GM23338 (cell line): ENCODE measurements at regions not wholly inside any gene's neighbourhood (a gene's known extent, or its start where the extent isn't known, plus 50 kb on each side); places are given as distances from the start of the nearest gene placed in this dataset.

ENCODE experiments used
- ATAC-seq: fragments of 200-7000 bp; cut with Tn5 transposase; 3 replicates; pipeline ENCODE4 v1.9.1; 2020
- DNase-seq: peaks from one replicate; pipeline ENCODE4 v3.0.0-alpha.2; 2015; ENCODE audit warnings: low spot score
- H2AFZ ChIP-seq: fragments of 200-600 bp; sonication (generic); 2 replicates; pipeline ENCODE4 v1.8.0; 2016; ENCODE audit warnings: antibody characterized with exemption, mild to moderate bottlenecking, moderate library complexity
- H3F3A ChIP-seq: fragments of 200-600 bp; sonication (generic); replicated peaks from 2 replicates; pipeline ENCODE4 v1.8.0; 2017; ENCODE audit warnings: antibody characterized with exemption, mixed run types, low read depth
- H3K27ac ChIP-seq: fragments of 200-600 bp; sonication (generic); 2 replicates; pipeline ENCODE4 v1.6.1; 2016; ENCODE audit warnings: low read depth
- H3K27me3 ChIP-seq: fragments of 200-600 bp; sonication (generic); 2 replicates; pipeline ENCODE4 v1.8.0; 2016; ENCODE audit warnings: mild to moderate bottlenecking, mixed run types, moderate library complexity; ENCODE audit not compliant: insufficient read depth
- H3K36me3 ChIP-seq: fragments of 200-600 bp; sonication (generic); 2 replicates; pipeline ENCODE4 v1.8.0; 2016; ENCODE audit warnings: mild to moderate bottlenecking; ENCODE audit not compliant: insufficient read depth
- H3K4me1 ChIP-seq: fragments of 200-600 bp; sonication (generic); 2 replicates; pipeline ENCODE4 v1.8.0; 2016; ENCODE audit warnings: mild to moderate bottlenecking, moderate library complexity; ENCODE audit not compliant: insufficient read depth
- H3K4me2 ChIP-seq: fragments of 200-600 bp; sonication (generic); 2 replicates; pipeline ENCODE4 v1.7.1; 2017; ENCODE audit warnings: mixed run types
- H3K4me3 ChIP-seq: fragments of 200-600 bp; sonication (generic); 2 replicates; pipeline ENCODE4 v1.6.1; 2016; ENCODE audit warnings: mixed run types
- H3K79me2 ChIP-seq: fragments of 200-600 bp; sonication (generic); replicated peaks from 2 replicates; pipeline ENCODE4 v1.8.0; 2017; ENCODE audit warnings: mild to moderate bottlenecking; ENCODE audit not compliant: insufficient read depth
- H3K9me2 ChIP-seq: fragments of 200-600 bp; sonication (generic); 2 replicates; pipeline ENCODE4 v1.8.0; 2017; ENCODE audit not compliant: insufficient read depth
- H4K20me1 ChIP-seq: fragments of 200-600 bp; sonication (generic); replicated peaks from 2 replicates; pipeline ENCODE4 v1.8.0; 2017; ENCODE audit warnings: mild to moderate bottlenecking; ENCODE audit not compliant: insufficient read depth
- H3K27ac Mint-ChIP-seq: 2 replicates; pipeline ENCODE4 v1.8.0; 2020; ENCODE audit warnings: inconsistent platforms, mild to moderate bottlenecking, moderate library complexity, mixed read lengths
- H3K27me3 Mint-ChIP-seq: 3 replicates; pipeline ENCODE4 v1.8.0; 2022; ENCODE audit warnings: low read depth, mild to moderate bottlenecking, moderate library complexity, mixed read lengths, inconsistent platforms; ENCODE audit not compliant: insufficient read depth, poor library complexity
- H3K36me3 Mint-ChIP-seq: 3 replicates; pipeline ENCODE4 v1.8.0; 2021; ENCODE audit warnings: low read depth, mild to moderate bottlenecking, inconsistent platforms, moderate library complexity, mixed read lengths
- H3K4me1 Mint-ChIP-seq: 3 replicates; pipeline ENCODE4 v1.8.0; 2020; ENCODE audit warnings: mild to moderate bottlenecking, inconsistent platforms, mixed read lengths
- H3K4me3 Mint-ChIP-seq: 3 replicates; pipeline ENCODE4 v1.8.0; 2021; ENCODE audit warnings: moderate library complexity, mild to moderate bottlenecking, inconsistent platforms, mixed read lengths
- H3K9me3 Mint-ChIP-seq: 3 replicates; pipeline ENCODE4 v1.8.0; 2020; ENCODE audit warnings: moderate library complexity, mild to moderate bottlenecking, inconsistent platforms, mixed read lengths
- CTCF ChIP-seq, 2 experiments: fragments of 200-600 bp in 1 of 2; sonication (generic) in 1 of 2; conservative IDR thresholded peaks; 2 replicates each; pipeline versions ENCODE4 v1.5.1 to v1.6.1; 2016 to 2017; ENCODE audit warnings: antibody characterized with exemption in 2 of 2, low read depth in 2 of 2, mild to moderate bottlenecking in 2 of 2, moderate library complexity in 1 of 2
- EZH2 ChIP-seq: fragments of 200-600 bp; sonication (generic); IDR thresholded peaks from one replicate; pipeline ENCODE4 v1.8.0; 2017; ENCODE audit warnings: antibody characterized with exemption, mild to moderate bottlenecking, low read depth; ENCODE audit not compliant: unreplicated experiment
- JUNB ChIP-seq: IDR thresholded peaks from one replicate; pipeline ENCODE4 v1.6.1; 2016; ENCODE audit warnings: antibody characterized with exemption; ENCODE audit not compliant: unreplicated experiment
- NANOG ChIP-seq: IDR thresholded peaks from 2 replicates; pipeline ENCODE4 v1.6.1; 2016; ENCODE audit warnings: antibody characterized with exemption, borderline replicate concordance
- POLR2AphosphoS5 ChIP-seq: IDR thresholded peaks from 2 replicates; pipeline ENCODE4 v1.6.1; 2016; ENCODE audit warnings: antibody characterized with exemption, low read depth
- ZNF114 ChIP-seq: fragments of 250-450 bp; sonication (Bioruptor Pico); IDR thresholded peaks from 2 replicates; pipeline ENCODE4 v1.5.0; 2020; ENCODE audit warnings: mild to moderate bottlenecking, moderate library complexity
- ZNF331 ChIP-seq: fragments of 250-450 bp; sonication (Bioruptor Pico); IDR thresholded peaks from 2 replicates; pipeline ENCODE4 v1.5.0; 2020; ENCODE audit warnings: low read depth, mild to moderate bottlenecking, moderate library complexity
- ZNF462 ChIP-seq: fragments of 250-450 bp; sonication (Bioruptor Pico); IDR thresholded peaks from 2 replicates; pipeline ENCODE4 v1.5.0; 2020; ENCODE audit warnings: mild to moderate bottlenecking, moderate library complexity
- TF ChIP-seq, protein P1 (sequence below): IDR thresholded peaks from one replicate; pipeline ENCODE4 v1.6.1; 2018; ENCODE audit warnings: antibody characterized with exemption; ENCODE audit not compliant: unreplicated experiment
- TF ChIP-seq, protein P2 (sequence below): IDR thresholded peaks from 2 replicates; pipeline ENCODE4 v1.6.1; 2016; ENCODE audit warnings: antibody characterized with exemption

DNA sequence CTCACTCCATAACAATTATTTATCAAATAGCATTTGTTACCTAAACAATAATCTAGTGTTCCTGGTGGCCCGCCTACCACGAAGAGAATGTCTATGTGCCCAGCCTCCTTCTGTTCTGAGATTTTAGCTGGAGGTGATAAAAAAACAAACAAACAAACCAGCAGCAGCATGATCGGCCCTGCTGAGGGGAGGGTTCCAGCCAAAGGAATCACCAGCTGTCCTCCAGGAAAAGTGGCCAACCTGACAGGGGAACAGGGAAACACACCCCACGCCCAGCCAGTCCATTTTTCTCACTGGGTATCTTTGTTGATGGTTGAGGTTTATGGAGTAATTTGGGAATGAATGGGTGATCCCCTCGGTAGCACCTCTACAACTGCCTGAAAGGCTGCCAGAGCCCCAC, 203.0 kb upstream of the DYNLRB2 start:
- H3K27me3 Mint-ChIP-seq, result no peaks in the 10 kb centered on the region

More for the DNA sequence above, 203.0 kb upstream of the DYNLRB2 start:
- Histone ChIP-seq H3K4me1 (no peaks in the 10 kb centered on the region), H3K36me3 (no peaks in the 10 kb centered on the region), H3K9me2 (no peaks in the 10 kb centered on the region; the same call in 1 of the 2 replicates), H3K4me3 (no peak overlapping the region), H4K20me1 (no peaks in the 10 kb centered on the region), H3K79me2 (no peaks in the 10 kb centered on the region), H3F3A (no peaks in the 10 kb centered on the region), H2AFZ (no peak overlapping the region), H3K27ac (no peak overlapping the region), H3K27me3 (no peaks in the 10 kb centered on the region), H3K4me2 (no peak overlapping the region)
- H3K4me1 Mint-ChIP-seq, result no peaks in the 10 kb centered on the region
- H3K4me3 Mint-ChIP-seq, result no peak overlapping the region
- DNase-seq (no peak), ATAC-seq (no peak)
- TF ChIP-seq, protein P1, sequence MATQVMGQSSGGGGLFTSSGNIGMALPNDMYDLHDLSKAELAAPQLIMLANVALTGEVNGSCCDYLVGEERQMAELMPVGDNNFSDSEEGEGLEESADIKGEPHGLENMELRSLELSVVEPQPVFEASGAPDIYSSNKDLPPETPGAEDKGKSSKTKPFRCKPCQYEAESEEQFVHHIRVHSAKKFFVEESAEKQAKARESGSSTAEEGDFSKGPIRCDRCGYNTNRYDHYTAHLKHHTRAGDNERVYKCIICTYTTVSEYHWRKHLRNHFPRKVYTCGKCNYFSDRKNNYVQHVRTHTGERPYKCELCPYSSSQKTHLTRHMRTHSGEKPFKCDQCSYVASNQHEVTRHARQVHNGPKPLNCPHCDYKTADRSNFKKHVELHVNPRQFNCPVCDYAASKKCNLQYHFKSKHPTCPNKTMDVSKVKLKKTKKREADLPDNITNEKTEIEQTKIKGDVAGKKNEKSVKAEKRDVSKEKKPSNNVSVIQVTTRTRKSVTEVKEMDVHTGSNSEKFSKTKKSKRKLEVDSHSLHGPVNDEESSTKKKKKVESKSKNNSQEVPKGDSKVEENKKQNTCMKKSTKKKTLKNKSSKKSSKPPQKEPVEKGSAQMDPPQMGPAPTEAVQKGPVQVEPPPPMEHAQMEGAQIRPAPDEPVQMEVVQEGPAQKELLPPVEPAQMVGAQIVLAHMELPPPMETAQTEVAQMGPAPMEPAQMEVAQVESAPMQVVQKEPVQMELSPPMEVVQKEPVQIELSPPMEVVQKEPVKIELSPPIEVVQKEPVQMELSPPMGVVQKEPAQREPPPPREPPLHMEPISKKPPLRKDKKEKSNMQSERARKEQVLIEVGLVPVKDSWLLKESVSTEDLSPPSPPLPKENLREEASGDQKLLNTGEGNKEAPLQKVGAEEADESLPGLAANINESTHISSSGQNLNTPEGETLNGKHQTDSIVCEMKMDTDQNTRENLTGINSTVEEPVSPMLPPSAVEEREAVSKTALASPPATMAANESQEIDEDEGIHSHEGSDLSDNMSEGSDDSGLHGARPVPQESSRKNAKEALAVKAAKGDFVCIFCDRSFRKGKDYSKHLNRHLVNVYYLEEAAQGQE, result no peak
- TF ChIP-seq NANOG, result no peak
- no peak for TF ChIP-seq ZNF462 (CRISPR knock-in tag)
- no peak for TF ChIP-seq CTCF (conservative IDR thresholded peaks at IDR 0.05; ENCODE audit: low read depth in 2 of 2)
- no peak for TF ChIP-seq ZNF331 (CRISPR knock-in tag)
- no peak for TF ChIP-seq JUNB
- no peak for TF ChIP-seq POLR2AphosphoS5
- TF ChIP-seq, protein P2, sequence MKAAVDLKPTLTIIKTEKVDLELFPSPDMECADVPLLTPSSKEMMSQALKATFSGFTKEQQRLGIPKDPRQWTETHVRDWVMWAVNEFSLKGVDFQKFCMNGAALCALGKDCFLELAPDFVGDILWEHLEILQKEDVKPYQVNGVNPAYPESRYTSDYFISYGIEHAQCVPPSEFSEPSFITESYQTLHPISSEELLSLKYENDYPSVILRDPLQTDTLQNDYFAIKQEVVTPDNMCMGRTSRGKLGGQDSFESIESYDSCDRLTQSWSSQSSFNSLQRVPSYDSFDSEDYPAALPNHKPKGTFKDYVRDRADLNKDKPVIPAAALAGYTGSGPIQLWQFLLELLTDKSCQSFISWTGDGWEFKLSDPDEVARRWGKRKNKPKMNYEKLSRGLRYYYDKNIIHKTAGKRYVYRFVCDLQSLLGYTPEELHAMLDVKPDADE, result no peak
- TF ChIP-seq EZH2, result no peak
- TF ChIP-seq ZNF114, result no peak
- H3K36me3 Mint-ChIP-seq, result no peaks in the 10 kb centered on the region
- H3K27ac Mint-ChIP-seq, result no peak overlapping the region
- no peaks in the 10 kb centered on the region for H3K9me3 Mint-ChIP-seq
